NT2/D1 (cell line): ENCODE measurements at regions not wholly inside any gene's neighbourhood (a gene's known extent, or its start where the extent isn't known, plus 50 kb on each side); places are given as distances from the start of the nearest gene placed in this dataset.

Source experiments
- DNase-seq: peaks from one replicate; pipeline ENCODE4 v3.0.0-alpha.2; 2011; ENCODE audit warnings: low read depth, low spot score
- H3K27me3 ChIP-seq: 2 replicates; pipeline ENCODE4 v1.6.0; 2011; ENCODE audit warnings: mild to moderate bottlenecking; ENCODE audit not compliant: insufficient read length, insufficient read depth
- H3K36me3 ChIP-seq: 2 replicates; pipeline ENCODE4 v1.6.1; 2011; ENCODE audit warnings: mild to moderate bottlenecking, low read length, mixed read lengths; ENCODE audit not compliant: insufficient read depth, insufficient read length
- H3K4me1 ChIP-seq: 2 replicates; pipeline ENCODE4 v1.5.1; 2011; ENCODE audit not compliant: insufficient read depth, insufficient read length
- H3K4me3 ChIP-seq: 2 replicates; pipeline ENCODE4 v1.5.1; 2011; ENCODE audit warnings: low read depth; ENCODE audit not compliant: insufficient read length
- H3K9ac ChIP-seq: 2 replicates; pipeline ENCODE4 v1.6.0; 2011; ENCODE audit warnings: low read depth; ENCODE audit not compliant: insufficient read length
- H3K9me3 ChIP-seq: 2 replicates; pipeline ENCODE4 v1.5.1; 2011; ENCODE audit warnings: mild to moderate bottlenecking, low read length; ENCODE audit not compliant: insufficient read depth
- SUZ12 ChIP-seq: IDR thresholded peaks from 2 replicates; pipeline ENCODE4 v1.6.1; 2011; ENCODE audit not compliant: insufficient read length, insufficient read depth; ENCODE audit errors: extremely low read depth
- YY1 ChIP-seq: IDR thresholded peaks from 2 replicates; pipeline ENCODE4 v1.6.1; 2011; ENCODE audit not compliant: insufficient read length, insufficient read depth
- ZNF274 ChIP-seq: IDR thresholded peaks from 2 replicates; pipeline ENCODE4 v1.6.1; 2011; ENCODE audit warnings: mild to moderate bottlenecking, low read depth, low read length

DNA sequence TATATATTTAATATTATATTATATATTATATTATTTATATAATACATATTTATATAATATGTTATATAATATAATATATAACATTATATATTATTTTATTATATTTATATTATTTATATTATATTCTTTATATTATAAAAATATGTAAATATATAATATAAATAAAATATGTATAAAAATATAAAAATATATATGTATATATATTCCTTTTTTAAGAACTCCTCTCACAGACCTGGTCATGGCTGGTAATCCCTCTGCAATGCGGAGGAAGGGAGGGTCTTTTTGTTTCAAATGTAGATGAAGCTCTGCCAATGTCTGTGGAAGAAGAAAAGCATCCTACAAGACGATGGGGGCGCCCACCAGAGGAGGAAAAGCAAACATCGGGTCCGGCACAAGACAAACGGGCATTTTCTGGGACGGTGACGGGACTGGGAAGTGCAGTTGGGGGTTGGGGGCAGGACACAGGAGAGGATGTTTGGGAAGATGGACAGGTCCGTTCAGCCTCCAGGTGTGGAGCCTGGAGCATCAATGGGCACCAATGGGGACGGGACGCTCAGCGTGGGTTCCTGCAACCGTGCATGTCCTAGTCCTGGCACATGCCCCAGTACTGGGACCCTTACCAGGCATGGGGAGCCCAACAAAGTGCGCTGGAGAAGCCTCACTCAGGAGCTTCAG lies 194.0 kb downstream of the IRX1 start:
- H3K9me3 ChIP-seq = no peaks in the 10 kb centered on the region; the same call in 1 of the 2 replicates
- no peaks in the 10 kb centered on the region for H3K27me3 ChIP-seq
- no peaks in the 10 kb centered on the region for H3K4me1 ChIP-seq
- peak; percentile 27 for DNase-seq
- TF ChIP-seq ZNF274 = no peak
- no peak overlapping the region for H3K9ac ChIP-seq
- H3K4me3 ChIP-seq = no peak overlapping the region
- H3K36me3 ChIP-seq = no peaks in the 10 kb centered on the region

DNA sequence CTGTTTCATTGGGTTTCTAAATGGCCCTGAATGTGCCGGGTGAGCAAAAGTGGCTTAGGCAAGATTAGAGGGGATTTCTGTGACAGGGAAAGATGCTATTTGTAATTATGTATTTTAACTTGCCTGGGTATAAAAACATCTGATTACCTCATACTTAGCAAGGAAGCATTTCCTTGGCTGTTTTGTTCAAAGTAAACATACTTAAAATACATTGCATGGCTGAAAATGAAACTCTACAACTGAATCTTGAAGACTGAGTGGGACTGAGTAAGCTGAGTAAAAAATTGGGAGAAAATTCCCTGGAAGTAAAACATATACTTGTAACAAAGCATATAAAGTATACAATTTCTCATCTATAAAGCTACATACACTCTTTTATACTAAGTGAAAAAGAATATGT lies 197.5 kb downstream of the IRX1 start:
- H3K4me3 ChIP-seq = no peak overlapping the region
- no peak overlapping the region for H3K9ac ChIP-seq
- H3K36me3 ChIP-seq = no peaks in the 10 kb centered on the region
- no peak for DNase-seq
- H3K4me1 ChIP-seq = no peaks in the 10 kb centered on the region
- no peaks in the 10 kb centered on the region for H3K27me3 ChIP-seq
- TF ChIP-seq SUZ12 = no peak
- TF ChIP-seq YY1 = no peak
- TF ChIP-seq ZNF274 = no peak
- no peaks in the 10 kb centered on the region; the same call in 1 of the 2 replicates for H3K9me3 ChIP-seq

DNA sequence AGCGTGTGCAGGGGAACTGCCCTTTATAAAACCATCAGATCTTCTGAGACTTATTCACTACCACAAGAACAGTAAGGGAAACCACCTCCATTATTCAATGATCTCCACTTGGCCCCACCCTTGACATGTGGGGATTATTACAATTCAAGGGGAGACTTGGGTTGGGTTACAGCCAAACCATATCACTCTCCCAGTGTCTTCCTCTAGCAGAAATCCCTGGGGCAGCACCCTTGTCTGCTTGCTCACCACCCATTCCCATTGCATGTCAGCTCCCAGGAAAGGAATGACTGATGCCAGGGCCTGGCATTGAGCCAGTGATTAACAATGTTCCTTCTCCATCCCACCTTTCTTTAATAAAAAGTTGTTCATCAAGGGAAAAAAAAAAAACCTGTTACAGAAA lies 199.0 kb downstream of the IRX1 start:
- peaks cover 4% of the 10 kb centered on the region; the same call in 1 of the 2 replicates for H3K9me3 ChIP-seq

DNA sequence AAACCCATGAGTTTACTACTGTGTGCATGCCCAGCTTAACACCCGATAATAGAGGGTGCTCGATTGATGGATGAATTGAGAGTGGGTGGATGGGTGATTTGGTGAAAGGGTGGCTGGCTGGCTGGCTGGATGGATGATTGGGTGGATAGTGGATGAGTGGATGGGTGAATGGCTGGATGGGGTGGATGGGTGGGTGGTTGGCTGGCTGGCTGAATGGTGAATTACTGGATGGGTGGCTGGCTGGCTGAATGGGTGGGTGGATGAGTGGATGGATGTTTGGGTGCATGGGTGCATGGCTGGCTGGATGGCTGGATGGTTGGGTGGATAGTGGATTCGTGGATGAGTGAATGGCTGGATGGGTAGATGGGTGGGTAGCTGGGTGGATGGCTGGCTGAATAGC lies 201.1 kb downstream of the IRX1 start:
- Histone ChIP-seq H3K9me3 (peaks cover 5% of the 10 kb centered on the region; the same call in 1 of the 2 replicates), H3K36me3 (no peaks in the 10 kb centered on the region), H3K4me3 (no peak overlapping the region), H3K4me1 (no peaks in the 10 kb centered on the region), H3K9ac (no peak overlapping the region), H3K27me3 (no peaks in the 10 kb centered on the region)
- no peak for TF ChIP-seq ZNF274
- no peak for TF ChIP-seq YY1
- TF ChIP-seq SUZ12 = no peak
- no peak for DNase-seq

More for the DNA sequence above, 199.0 kb downstream of the IRX1 start:
- H3K27me3 ChIP-seq = no peaks in the 10 kb centered on the region
- TF ChIP-seq SUZ12 (no peak), ZNF274 (no peak), YY1 (no peak)
- no peak overlapping the region for H3K9ac ChIP-seq
- H3K36me3 ChIP-seq = no peaks in the 10 kb centered on the region
- no peaks in the 10 kb centered on the region for H3K4me1 ChIP-seq
- H3K4me3 ChIP-seq = no peak overlapping the region
- no peak for DNase-seq

DNA sequence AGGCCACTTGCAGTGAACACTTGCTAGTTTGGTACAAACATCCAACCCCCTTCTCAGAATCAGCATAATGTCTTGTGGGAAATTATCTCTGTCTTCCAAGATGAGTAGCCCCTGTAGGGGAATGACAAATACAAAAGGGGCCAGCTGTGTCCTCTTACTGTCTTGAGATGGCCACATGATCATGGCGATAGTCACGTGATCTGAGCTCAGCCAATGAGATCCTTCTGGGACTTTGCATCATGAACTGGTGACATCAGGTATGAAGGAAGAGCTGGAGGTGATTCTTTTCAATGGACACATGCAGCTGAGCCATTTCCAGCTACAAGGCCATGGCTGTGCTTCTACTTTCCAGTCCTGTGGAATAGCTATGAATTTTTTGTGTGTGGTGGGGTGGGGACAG lies 206.3 kb downstream of the IRX1 start:
- TF ChIP-seq YY1 = no peak
- no peak for TF ChIP-seq SUZ12
- TF ChIP-seq ZNF274 = no peak
- no peaks in the 10 kb centered on the region for H3K27me3 ChIP-seq
- no peak for DNase-seq
- no peaks in the 10 kb centered on the region for H3K4me1 ChIP-seq
- H3K9me3 ChIP-seq = 0 out of 2 replicates have a peak, but pooled peaks cover 5% of the 10 kb centered on the region
- H3K36me3 ChIP-seq = no peaks in the 10 kb centered on the region
- no peak overlapping the region for H3K4me3 ChIP-seq
- no peak overlapping the region for H3K9ac ChIP-seq

DNA sequence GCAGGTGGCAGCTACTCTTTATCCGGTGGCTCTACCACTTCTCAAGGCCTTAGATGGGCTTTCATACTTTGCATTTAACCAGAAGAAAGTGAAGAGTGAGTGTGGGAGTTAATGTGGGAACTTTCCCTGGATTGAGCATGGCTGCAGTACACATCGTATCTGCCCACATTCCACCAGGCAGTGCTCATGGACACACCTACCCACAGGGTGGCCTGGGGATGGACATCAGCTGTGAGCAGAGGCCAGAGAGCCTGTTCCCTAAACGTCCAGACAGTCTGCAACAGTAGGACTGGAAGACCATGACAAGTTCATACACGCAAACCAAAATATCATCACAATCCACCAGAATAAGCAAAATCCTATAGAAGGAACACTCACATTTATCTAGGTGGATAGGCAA lies 213.8 kb downstream of the IRX1 start:
- Histone ChIP-seq H3K4me1 (no peaks in the 10 kb centered on the region), H3K4me3 (no peak overlapping the region), H3K9me3 (no peaks in the 10 kb centered on the region; the same call in 1 of the 2 replicates), H3K27me3 (no peaks in the 10 kb centered on the region), H3K36me3 (no peaks in the 10 kb centered on the region), H3K9ac (no peak overlapping the region)
- DNase-seq = no peak
- TF ChIP-seq ZNF274 = no peak
- TF ChIP-seq SUZ12 = no peak
- no peak for TF ChIP-seq YY1

DNA sequence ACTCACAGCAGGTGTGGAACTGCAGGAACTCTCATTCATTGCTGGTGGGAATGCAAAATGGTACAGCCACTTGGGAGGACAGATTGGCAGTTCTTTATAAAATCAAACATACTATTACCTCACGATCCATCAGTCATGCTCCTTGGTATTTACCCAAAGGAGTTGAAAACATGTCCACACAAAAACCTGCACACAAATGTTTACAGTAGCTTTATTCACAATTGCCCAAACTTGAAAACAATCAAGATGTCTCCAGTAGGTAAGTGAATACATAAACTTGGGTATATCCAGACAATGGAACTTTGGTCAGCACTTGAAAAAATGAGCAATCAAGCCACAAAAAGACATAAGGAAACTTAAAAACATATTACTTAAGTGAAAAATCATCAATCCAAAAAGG lies 215.5 kb downstream of the IRX1 start:
- no peak for DNase-seq
- Histone ChIP-seq H3K9me3 (no peaks in the 10 kb centered on the region; the same call in 1 of the 2 replicates), H3K36me3 (no peaks in the 10 kb centered on the region), H3K27me3 (no peaks in the 10 kb centered on the region), H3K9ac (no peak overlapping the region), H3K4me1 (no peaks in the 10 kb centered on the region), H3K4me3 (no peak overlapping the region)
- TF ChIP-seq ZNF274 (no peak), SUZ12 (no peak)
